Muscle layer of colon (tissue), 2 donors: ENCODE measurements at regions not wholly inside any gene's neighbourhood (a gene's known extent, or its start where the extent isn't known, plus 50 kb on each side); places are given as distances from the start of the nearest gene placed in this dataset.

Experiments used
- H3K27ac ChIP-seq: one replicate; pipeline ENCODE4 v1.7.0; 2013; ENCODE audit warnings: low read depth, mild to moderate bottlenecking, low read length, moderate library complexity
- H3K27me3 ChIP-seq, 2 donors: one replicate each; pipeline ENCODE4 v1.7.0; 2013; ENCODE audit warnings: low read length in 2 of 2, mild to moderate bottlenecking in 2 of 2; ENCODE audit not compliant: insufficient read depth in 2 of 2, control insufficient read depth in 1 of 2
- H3K36me3 ChIP-seq: one replicate; pipeline ENCODE4 v1.7.0; 2013; ENCODE audit warnings: mild to moderate bottlenecking, low read length; ENCODE audit not compliant: insufficient read depth
- H3K4me1 ChIP-seq: one replicate; pipeline ENCODE4 v1.7.0; 2013; ENCODE audit warnings: mild to moderate bottlenecking, low read length; ENCODE audit not compliant: insufficient read depth
- H3K4me3 ChIP-seq, 2 donors: one replicate each; pipeline ENCODE4 v1.7.0; 2013; ENCODE audit warnings: low read length in 2 of 2, low read depth in 1 of 2, mild to moderate bottlenecking in 1 of 2, moderate library complexity in 1 of 2
- H3K9ac ChIP-seq: one replicate; pipeline ENCODE4 v1.7.0; 2013; ENCODE audit warnings: low read length
- H3K9me3 ChIP-seq: one replicate; pipeline ENCODE4 v1.7.0; 2013; ENCODE audit warnings: mild to moderate bottlenecking, low read length
- donor health status: abdominal sarcoma.
- donor health status: Adenocarcinoma of cecum.

- Histone ChIP-seq H3K36me3 (no peaks in the 10 kb centered on the region), H3K4me1 (peaks cover 36% of the 10 kb centered on the region), H3K9ac (peak overlapping the region; percentile 27), H3K9me3 (no peaks in the 10 kb centered on the region), H3K27ac (peak overlapping the region; percentile 79), H3K4me3 (peak overlapping the region in 1 of 2 donors; percentile 52), H3K27me3 (no peaks in the 10 kb centered on the region)
These were observed 179.8 kb downstream of the SLIT2 start for GRCh38 chr4:20431543-20431951.

GRCh38 chr4:20432088-20432487 lies 180.4 kb downstream of the SLIT2 start:
- Histone ChIP-seq H3K27me3 (no peaks in the 10 kb centered on the region), H3K9ac (peak overlapping the region; percentile 27), H3K4me1 (peaks cover 36% of the 10 kb centered on the region), H3K4me3 (peak overlapping the region in 1 of 2 donors; percentile 52), H3K9me3 (no peaks in the 10 kb centered on the region), H3K36me3 (no peaks in the 10 kb centered on the region), H3K27ac (peak overlapping the region; percentile 79)

- Histone ChIP-seq H3K36me3 (no peaks in the 10 kb centered on the region), H3K27me3 (no peaks in the 10 kb centered on the region), H3K4me3 (peak overlapping the region in 1 of 2 donors; percentile 29), H3K27ac (peak overlapping the region; percentile 79), H3K9ac (no peak overlapping the region), H3K9me3 (no peaks in the 10 kb centered on the region), H3K4me1 (peaks cover 36% of the 10 kb centered on the region)
These were observed 181.5 kb downstream of the SLIT2 start for GRCh38 chr4:20433097-20433705.

- Histone ChIP-seq H3K9ac (no peak overlapping the region), H3K9me3 (no peaks in the 10 kb centered on the region), H3K36me3 (no peaks in the 10 kb centered on the region), H3K27ac (no peak overlapping the region), H3K27me3 (no peaks in the 10 kb centered on the region), H3K4me1 (peaks cover 49% of the 10 kb centered on the region), H3K4me3 (no peak overlapping the region)
These were observed 188.5 kb downstream of the SLIT2 start for GRCh38 chr4:20440170-20440569.

- H3K27me3 ChIP-seq: no peaks in the 10 kb centered on the region
- peaks cover 54% of the 10 kb centered on the region for H3K4me1 ChIP-seq
- H3K27ac ChIP-seq: peak overlapping the region; percentile 62
- H3K4me3 ChIP-seq: peak overlapping the region in 1 of 2 donors; percentile 17
- no peaks in the 10 kb centered on the region for H3K36me3 ChIP-seq
- H3K9ac ChIP-seq: no peak overlapping the region
- H3K9me3 ChIP-seq: no peaks in the 10 kb centered on the region
These were observed 191.5 kb downstream of the SLIT2 start for GRCh38 chr4:20443015-20443805.

- Histone ChIP-seq H3K36me3 (no peaks in the 10 kb centered on the region), H3K27ac (peak overlapping the region; percentile 62), H3K27me3 (no peaks in the 10 kb centered on the region), H3K9ac (no peak overlapping the region), H3K4me3 (no peak overlapping the region), H3K4me1 (peaks cover 50% of the 10 kb centered on the region), H3K9me3 (no peaks in the 10 kb centered on the region)
These were observed 193.1 kb downstream of the SLIT2 start for GRCh38 chr4:20444599-20445337.

GRCh38 chr4:20445933-20446723 lies 194.4 kb downstream of the SLIT2 start:
- peak overlapping the region; percentile 9 for H3K27ac ChIP-seq
- peaks cover 45% of the 10 kb centered on the region for H3K4me1 ChIP-seq
- H3K9ac ChIP-seq: no peak overlapping the region
- H3K4me3 ChIP-seq: no peak overlapping the region
- H3K9me3 ChIP-seq: no peaks in the 10 kb centered on the region
- H3K36me3 ChIP-seq: no peaks in the 10 kb centered on the region
- H3K27me3 ChIP-seq: no peaks in the 10 kb centered on the region

GRCh38 chr4:20447103-20447502 lies 195.4 kb downstream of the SLIT2 start:
- Histone ChIP-seq H3K27ac (no peak overlapping the region), H3K4me3 (no peak overlapping the region), H3K27me3 (no peaks in the 10 kb centered on the region), H3K9ac (no peak overlapping the region), H3K4me1 (peaks cover 40% of the 10 kb centered on the region), H3K36me3 (no peaks in the 10 kb centered on the region), H3K9me3 (no peaks in the 10 kb centered on the region)

GRCh38 chr4:20451986-20452385 lies 200.3 kb downstream of the SLIT2 start:
- Histone ChIP-seq H3K27me3 (no peaks in the 10 kb centered on the region), H3K27ac (no peak overlapping the region), H3K9ac (no peak overlapping the region), H3K36me3 (no peaks in the 10 kb centered on the region), H3K4me3 (no peak overlapping the region), H3K4me1 (peaks cover 3% of the 10 kb centered on the region), H3K9me3 (no peaks in the 10 kb centered on the region)

- H3K27ac ChIP-seq: no peak overlapping the region
- H3K9me3 ChIP-seq: no peaks in the 10 kb centered on the region
- no peaks in the 10 kb centered on the region for H3K36me3 ChIP-seq
- no peaks in the 10 kb centered on the region for H3K4me1 ChIP-seq
- no peaks in the 10 kb centered on the region for H3K27me3 ChIP-seq
- H3K4me3 ChIP-seq: no peak overlapping the region
- no peak overlapping the region for H3K9ac ChIP-seq
These were observed 202.8 kb downstream of the SLIT2 start for GRCh38 chr4:20454515-20454914.

- H3K27ac ChIP-seq: no peak overlapping the region
- no peaks in the 10 kb centered on the region for H3K36me3 ChIP-seq
- no peaks in the 10 kb centered on the region for H3K9me3 ChIP-seq
- no peak overlapping the region for H3K4me3 ChIP-seq
- H3K4me1 ChIP-seq: no peaks in the 10 kb centered on the region
- H3K9ac ChIP-seq: no peak overlapping the region
- H3K27me3 ChIP-seq: no peaks in the 10 kb centered on the region
These were observed 204.7 kb downstream of the SLIT2 start for GRCh38 chr4:20456407-20456806.
